GM20000 (cell line): ENCODE measurements at regions not wholly inside any gene's neighbourhood (a gene's known extent, or its start where the extent isn't known, plus 50 kb on each side); places are given as distances from the start of the nearest gene placed in this dataset.

Experiments used
- DNase-seq: peaks from one replicate; pipeline ENCODE4 v3.0.0; 2012; ENCODE audit warnings: low spot score
- TF ChIP-seq, protein P1 (sequence below): IDR thresholded peaks from 2 replicates; pipeline ENCODE4 v1.5.1; 2012; ENCODE audit warnings: mild to moderate bottlenecking, control low read depth; ENCODE audit errors: extremely low read depth, missing control alignments

DNA sequence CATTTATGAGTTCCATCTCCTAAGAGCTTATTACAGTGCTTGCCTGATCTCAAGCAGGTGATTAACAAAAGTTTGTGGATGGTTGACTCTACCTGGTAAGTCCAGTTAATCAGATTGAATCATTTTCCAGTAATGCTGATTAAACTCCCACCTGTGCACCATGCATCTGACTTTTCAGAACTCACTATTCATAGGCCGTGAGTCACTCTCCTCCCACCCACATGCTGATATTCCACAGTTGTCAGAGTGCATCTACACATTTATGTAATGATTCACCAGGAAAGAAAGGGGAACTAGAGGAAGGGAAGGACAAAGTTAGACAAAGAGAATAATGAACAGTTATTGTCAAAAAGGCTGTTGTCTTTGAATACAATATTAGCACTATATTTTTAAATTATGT, 106.2 kb upstream of the UBE3A start:
- no peak for DNase-seq
- TF ChIP-seq, protein P1, sequence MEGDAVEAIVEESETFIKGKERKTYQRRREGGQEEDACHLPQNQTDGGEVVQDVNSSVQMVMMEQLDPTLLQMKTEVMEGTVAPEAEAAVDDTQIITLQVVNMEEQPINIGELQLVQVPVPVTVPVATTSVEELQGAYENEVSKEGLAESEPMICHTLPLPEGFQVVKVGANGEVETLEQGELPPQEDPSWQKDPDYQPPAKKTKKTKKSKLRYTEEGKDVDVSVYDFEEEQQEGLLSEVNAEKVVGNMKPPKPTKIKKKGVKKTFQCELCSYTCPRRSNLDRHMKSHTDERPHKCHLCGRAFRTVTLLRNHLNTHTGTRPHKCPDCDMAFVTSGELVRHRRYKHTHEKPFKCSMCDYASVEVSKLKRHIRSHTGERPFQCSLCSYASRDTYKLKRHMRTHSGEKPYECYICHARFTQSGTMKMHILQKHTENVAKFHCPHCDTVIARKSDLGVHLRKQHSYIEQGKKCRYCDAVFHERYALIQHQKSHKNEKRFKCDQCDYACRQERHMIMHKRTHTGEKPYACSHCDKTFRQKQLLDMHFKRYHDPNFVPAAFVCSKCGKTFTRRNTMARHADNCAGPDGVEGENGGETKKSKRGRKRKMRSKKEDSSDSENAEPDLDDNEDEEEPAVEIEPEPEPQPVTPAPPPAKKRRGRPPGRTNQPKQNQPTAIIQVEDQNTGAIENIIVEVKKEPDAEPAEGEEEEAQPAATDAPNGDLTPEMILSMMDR = no peak

DNA sequence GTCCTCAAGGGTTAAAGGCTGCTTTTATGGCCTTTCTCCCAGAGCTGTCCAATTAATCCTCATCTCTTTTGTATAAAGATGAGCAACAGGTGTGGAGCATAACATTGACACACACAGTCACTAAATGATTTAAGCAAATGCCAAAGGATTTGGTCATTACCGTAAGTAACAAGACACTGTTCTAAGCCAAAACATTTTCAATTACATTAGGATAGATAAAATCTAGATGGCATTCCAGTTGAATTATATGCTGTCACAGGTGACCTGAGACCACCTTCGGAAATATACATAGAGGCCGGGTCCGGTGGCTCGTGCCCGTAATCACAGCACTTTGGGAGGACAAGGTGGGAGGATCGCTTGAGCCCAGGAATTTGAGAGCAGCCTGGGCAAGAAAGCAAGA, 105.3 kb upstream of the UBE3A start:
- TF ChIP-seq, protein P1 = no peak
- DNase-seq = no peak

DNA sequence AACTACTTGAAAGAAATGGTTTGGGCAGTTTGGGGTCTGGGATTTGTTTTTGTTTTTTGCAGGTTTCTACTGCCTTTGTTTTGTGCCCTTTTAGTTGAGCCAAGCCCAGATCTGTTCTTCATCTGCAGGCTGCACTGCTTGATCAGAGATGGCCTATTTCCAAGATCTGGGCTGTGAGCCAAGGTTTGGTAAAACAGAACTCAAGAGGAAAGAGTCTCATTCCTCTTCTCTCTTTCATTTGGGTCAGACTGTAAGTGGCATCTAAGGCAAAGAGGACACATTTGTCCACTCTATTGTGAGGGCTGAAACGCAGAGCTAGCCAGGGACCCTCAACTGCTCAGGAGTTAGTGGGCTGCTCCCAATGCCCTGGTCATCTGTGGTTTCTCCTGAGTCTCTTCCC, 104.4 kb upstream of the UBE3A start:
- TF ChIP-seq, protein P1 = no peak
- no peak for DNase-seq

DNA sequence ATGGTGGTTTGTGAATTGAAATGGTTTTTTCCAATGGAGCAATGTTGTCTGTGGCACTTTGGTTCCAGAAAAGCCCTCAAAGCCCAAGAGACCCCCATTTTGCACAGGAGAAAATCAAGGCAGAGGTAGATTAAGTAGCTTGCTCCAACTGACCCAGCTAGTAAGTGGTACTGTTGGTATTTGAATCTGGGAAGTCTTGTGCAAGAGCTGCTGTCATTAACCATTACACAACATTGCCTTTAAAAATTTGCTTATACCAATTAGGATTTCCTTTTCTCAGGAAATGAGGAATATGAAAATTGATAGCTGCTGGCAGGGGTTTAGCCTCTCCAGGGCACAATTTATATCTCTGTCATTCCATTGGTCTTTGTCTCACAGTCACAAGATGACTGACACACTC, 102.4 kb upstream of the UBE3A start:
- DNase-seq = no peak
- TF ChIP-seq, protein P1 = no peak

DNA sequence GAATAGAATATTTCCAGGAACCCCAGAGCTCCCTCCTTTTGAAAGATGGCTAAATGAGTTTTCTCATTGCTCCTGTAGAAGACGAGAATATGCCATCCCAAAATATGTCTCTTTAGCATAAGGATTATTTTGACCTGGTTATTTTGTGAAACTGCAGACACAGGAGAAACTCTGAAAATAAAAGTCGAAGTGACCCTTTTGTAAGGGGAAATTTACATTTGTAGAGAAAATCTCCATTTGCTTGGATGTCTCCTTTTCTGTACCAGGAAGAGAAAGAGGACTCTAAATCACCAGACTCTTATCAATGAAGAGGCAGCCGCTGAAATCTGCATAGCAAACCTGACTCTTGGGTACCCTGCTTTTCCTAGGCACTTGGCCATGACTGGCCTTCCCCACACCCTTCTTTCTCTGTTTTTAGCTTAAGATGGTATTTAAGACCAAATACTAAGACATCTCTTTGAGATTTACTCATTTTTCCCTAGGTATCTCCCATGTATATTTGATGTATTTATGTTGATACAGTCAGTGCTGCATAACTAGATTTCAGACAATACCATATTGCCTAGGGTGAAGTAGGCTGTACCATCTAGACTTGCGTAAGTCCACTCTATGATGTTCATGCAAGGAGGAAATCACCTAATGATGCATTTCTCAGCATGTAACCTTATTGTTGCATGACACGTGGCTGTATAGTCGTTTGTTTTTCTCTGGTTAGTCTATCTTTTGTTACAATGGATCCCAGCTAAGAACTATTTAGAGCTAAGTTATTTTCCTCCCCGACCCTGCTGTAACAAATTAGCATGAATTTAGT, 98.2 kb upstream of the UBE3A start:
- TF ChIP-seq, protein P1 = no peak
- DNase-seq = no peak

DNA sequence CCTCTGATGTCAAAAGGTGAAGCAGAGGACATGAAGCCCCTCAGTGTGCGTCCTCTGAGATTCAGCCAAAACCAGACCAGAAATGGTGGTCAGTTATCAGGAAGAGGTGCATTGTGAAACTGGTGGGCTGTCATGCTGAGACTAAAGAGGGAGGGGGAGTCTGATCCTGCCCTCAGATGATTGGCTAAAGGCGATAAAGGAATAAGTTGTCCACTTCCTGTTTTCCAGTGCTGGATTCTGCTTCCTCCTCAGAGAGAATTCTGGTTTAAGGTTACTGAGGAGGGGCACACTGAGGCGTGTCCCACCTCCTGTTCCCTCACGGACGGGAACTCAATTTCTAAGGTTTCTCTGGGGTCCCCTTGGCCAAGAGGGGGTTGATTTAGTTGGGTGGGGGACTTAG, 97.0 kb upstream of the UBE3A start:
- TF ChIP-seq, protein P1 = no peak
- DNase-seq = no peak

DNA sequence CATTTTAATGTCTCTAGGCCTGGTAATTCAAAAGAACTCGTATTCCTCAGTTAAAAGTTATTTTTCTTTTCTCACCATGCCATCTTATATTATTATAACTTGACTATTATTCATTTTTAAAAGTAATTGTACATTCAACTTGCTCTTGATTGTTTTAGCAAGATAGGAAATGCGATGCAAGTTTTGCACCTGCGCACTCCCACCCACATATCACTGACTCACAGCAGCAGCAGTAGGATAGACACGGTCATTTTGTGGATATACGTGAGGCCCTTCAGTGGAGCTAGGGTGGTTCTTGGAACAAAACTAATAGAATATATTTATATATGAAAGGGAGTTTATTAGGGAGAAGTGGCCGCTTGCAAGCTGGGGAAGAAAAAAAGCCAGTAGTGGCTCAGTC, 95.5 kb upstream of the UBE3A start:
- no peak for DNase-seq

More for the DNA sequence above, 95.5 kb upstream of the UBE3A start:
- TF ChIP-seq, protein P1 = no peak
